ENCODE measurements at regions not wholly inside any gene's neighbourhood (a gene's known extent, or its start where the extent isn't known, plus 50 kb on each side); places are given as distances from the start of the nearest gene placed in this dataset.
"Not testable (repeated sequence)": the region's sequence is repeated elsewhere in the genome, so short reads cannot be mapped to it uniquely, and the experiment has no call there.

- Histone ChIP-seq H3K27ac (ENCODE audit: low read depth, low read length, severe bottlenecking) (no peak overlapping the region), H3K36me3 (ENCODE audit: control insufficient read depth, insufficient read depth, low read length) (no peaks in the 10 kb centered on the region), H3K4me1 (ENCODE audit: control insufficient read depth, insufficient read depth, low read length, poor library complexity, severe bottlenecking) (no peaks in the 10 kb centered on the region), H3K9me3 (ENCODE audit: control insufficient read depth, low read length) (no peaks in the 10 kb centered on the region), H3K4me3 (ENCODE audit: extremely low read depth, insufficient read depth, low read length, poor library complexity, severe bottlenecking) (no peak overlapping the region)
- WGBS, 2 experiments (ENCODE audit: insufficient coverage in 2 of 2) = 100% methylated on average over 1 of the region's 1 CpG; no CpG with 5 or more reads in 1 of the 2 experiments
Observed at GRCh38 chr12:60529723-60530122, 933.9 kb downstream of the SLC16A7 start.

GRCh38 chr12:60535363-60535762, 939.5 kb downstream of the SLC16A7 start:
- Histone ChIP-seq H3K4me1 (ENCODE audit: control insufficient read depth, insufficient read depth, low read length, poor library complexity, severe bottlenecking) (no peaks in the 10 kb centered on the region), H3K4me3 (ENCODE audit: extremely low read depth, insufficient read depth, low read length, poor library complexity, severe bottlenecking) (no peak overlapping the region), H3K36me3 (ENCODE audit: control insufficient read depth, insufficient read depth, low read length) (no peaks in the 10 kb centered on the region), H3K9me3 (ENCODE audit: control insufficient read depth, low read length) (peaks cover 4% of the 10 kb centered on the region), H3K27ac (ENCODE audit: low read depth, low read length, severe bottlenecking) (no peak overlapping the region)

- Histone ChIP-seq H3K27ac (ENCODE audit: low read depth, low read length, severe bottlenecking) (no peak overlapping the region), H3K9me3 (ENCODE audit: control insufficient read depth, low read length) (peaks cover 4% of the 10 kb centered on the region), H3K4me3 (ENCODE audit: extremely low read depth, insufficient read depth, low read length, poor library complexity, severe bottlenecking) (no peak overlapping the region), H3K4me1 (ENCODE audit: control insufficient read depth, insufficient read depth, low read length, poor library complexity, severe bottlenecking) (no peaks in the 10 kb centered on the region), H3K36me3 (ENCODE audit: control insufficient read depth, insufficient read depth, low read length) (no peaks in the 10 kb centered on the region)
- 81 to 83% methylated on average over 2 to 3 of the region's 5 CpGs for WGBS, 2 experiments (ENCODE audit: insufficient coverage in 2 of 2)
Observed at GRCh38 chr12:60539592-60539991, 943.8 kb downstream of the SLC16A7 start.

- no peak overlapping the region for H3K27ac ChIP-seq (ENCODE audit: low read depth, low read length, severe bottlenecking)
- H3K9me3 ChIP-seq (ENCODE audit: control insufficient read depth, low read length) = peaks cover 5% of the 10 kb centered on the region
- H3K36me3 ChIP-seq (ENCODE audit: control insufficient read depth, insufficient read depth, low read length) = no peaks in the 10 kb centered on the region
- H3K4me1 ChIP-seq (ENCODE audit: control insufficient read depth, insufficient read depth, low read length, poor library complexity, severe bottlenecking) = no peaks in the 10 kb centered on the region
- no peak overlapping the region for H3K4me3 ChIP-seq (ENCODE audit: extremely low read depth, insufficient read depth, low read length, poor library complexity, severe bottlenecking)
- WGBS, 2 experiments (ENCODE audit: insufficient coverage in 2 of 2) = no CpG with 5 or more reads among the region's 2 CpGs
Observed at GRCh38 chr12:60568914-60569313, 973.1 kb downstream of the SLC16A7 start.

- Histone ChIP-seq H3K4me3 (ENCODE audit: extremely low read depth, insufficient read depth, low read length, poor library complexity, severe bottlenecking) (no peak overlapping the region), H3K9me3 (ENCODE audit: control insufficient read depth, low read length) (no peaks in the 10 kb centered on the region), H3K4me1 (ENCODE audit: control insufficient read depth, insufficient read depth, low read length, poor library complexity, severe bottlenecking) (no peaks in the 10 kb centered on the region), H3K36me3 (ENCODE audit: control insufficient read depth, insufficient read depth, low read length) (no peaks in the 10 kb centered on the region), H3K27ac (ENCODE audit: low read depth, low read length, severe bottlenecking) (no peak overlapping the region)
- no CpG with 5 or more reads among the region's 4 CpGs for WGBS, 2 experiments (ENCODE audit: insufficient coverage in 2 of 2)
Observed at GRCh38 chr12:60577607-60578006, 981.8 kb downstream of the SLC16A7 start.

GRCh38 chr12:60587664-60588063, 991.8 kb downstream of the SLC16A7 start:
- H3K27ac ChIP-seq (ENCODE audit: low read depth, low read length, severe bottlenecking); H3K4me1 ChIP-seq (ENCODE audit: control insufficient read depth, insufficient read depth, low read length, poor library complexity, severe bottlenecking); H3K36me3 ChIP-seq (ENCODE audit: control insufficient read depth, insufficient read depth, low read length); H3K9me3 ChIP-seq (ENCODE audit: control insufficient read depth, low read length); H3K4me3 ChIP-seq (ENCODE audit: extremely low read depth, insufficient read depth, low read length, poor library complexity, severe bottlenecking): not testable (repeated sequence)
- WGBS, 2 experiments (ENCODE audit: insufficient coverage in 2 of 2) = no CpG with 5 or more reads among the region's 1 CpG

GRCh38 chr12:60594035-60594711, 998.3 kb downstream of the SLC16A7 start:
- WGBS, 2 experiments (ENCODE audit: insufficient coverage in 2 of 2) = 74 to 89% methylated on average over 8 to 9 of the region's 13 CpGs
- Histone ChIP-seq H3K36me3 (ENCODE audit: control insufficient read depth, insufficient read depth, low read length) (no peaks in the 10 kb centered on the region), H3K27ac (ENCODE audit: low read depth, low read length, severe bottlenecking) (no peak overlapping the region), H3K4me1 (ENCODE audit: control insufficient read depth, insufficient read depth, low read length, poor library complexity, severe bottlenecking) (no peaks in the 10 kb centered on the region), H3K9me3 (ENCODE audit: control insufficient read depth, low read length) (peaks cover 4% of the 10 kb centered on the region), H3K4me3 (ENCODE audit: extremely low read depth, insufficient read depth, low read length, poor library complexity, severe bottlenecking) (no peak overlapping the region)

GRCh38 chr12:60602601-60603000, 1006.8 kb downstream of the SLC16A7 start:
- Histone ChIP-seq H3K4me1 (ENCODE audit: control insufficient read depth, insufficient read depth, low read length, poor library complexity, severe bottlenecking) (no peaks in the 10 kb centered on the region), H3K9me3 (ENCODE audit: control insufficient read depth, low read length) (no peaks in the 10 kb centered on the region), H3K27ac (ENCODE audit: low read depth, low read length, severe bottlenecking) (no peak overlapping the region), H3K36me3 (ENCODE audit: control insufficient read depth, insufficient read depth, low read length) (no peaks in the 10 kb centered on the region), H3K4me3 (ENCODE audit: extremely low read depth, insufficient read depth, low read length, poor library complexity, severe bottlenecking) (no peak overlapping the region)
- no CpG with 5 or more reads among the region's 1 CpG for WGBS, 2 experiments (ENCODE audit: insufficient coverage in 2 of 2)

GRCh38 chr12:60603475-60603874, 1007.6 kb downstream of the SLC16A7 start:
- H3K36me3 ChIP-seq (ENCODE audit: control insufficient read depth, insufficient read depth, low read length); H3K9me3 ChIP-seq (ENCODE audit: control insufficient read depth, low read length); H3K27ac ChIP-seq (ENCODE audit: low read depth, low read length, severe bottlenecking); H3K4me1 ChIP-seq (ENCODE audit: control insufficient read depth, insufficient read depth, low read length, poor library complexity, severe bottlenecking); H3K4me3 ChIP-seq (ENCODE audit: extremely low read depth, insufficient read depth, low read length, poor library complexity, severe bottlenecking): not testable (repeated sequence)
- WGBS, 2 experiments (ENCODE audit: insufficient coverage in 2 of 2) = 60 to 64% methylated on average over 4 of the region's 5 CpGs

GRCh38 chr12:60616400-60616799, 1020.6 kb downstream of the SLC16A7 start:
- Histone ChIP-seq H3K36me3 (ENCODE audit: control insufficient read depth, insufficient read depth, low read length) (no peaks in the 10 kb centered on the region), H3K4me3 (ENCODE audit: extremely low read depth, insufficient read depth, low read length, poor library complexity, severe bottlenecking) (no peak overlapping the region), H3K4me1 (ENCODE audit: control insufficient read depth, insufficient read depth, low read length, poor library complexity, severe bottlenecking) (no peaks in the 10 kb centered on the region), H3K27ac (ENCODE audit: low read depth, low read length, severe bottlenecking) (no peak overlapping the region), H3K9me3 (ENCODE audit: control insufficient read depth, low read length) (peaks cover 22% of the 10 kb centered on the region)

- Histone ChIP-seq H3K36me3 (ENCODE audit: control insufficient read depth, insufficient read depth, low read length) (no peaks in the 10 kb centered on the region), H3K27ac (ENCODE audit: low read depth, low read length, severe bottlenecking) (no peak overlapping the region), H3K4me3 (ENCODE audit: extremely low read depth, insufficient read depth, low read length, poor library complexity, severe bottlenecking) (no peak overlapping the region), H3K4me1 (ENCODE audit: control insufficient read depth, insufficient read depth, low read length, poor library complexity, severe bottlenecking) (no peaks in the 10 kb centered on the region), H3K9me3 (ENCODE audit: control insufficient read depth, low read length) (no peaks in the 10 kb centered on the region)
- WGBS, 2 experiments (ENCODE audit: insufficient coverage in 2 of 2) = no CpG with 5 or more reads among the region's 1 CpG
Observed at GRCh38 chr12:60630796-60631195, 1035.0 kb downstream of the SLC16A7 start.
